ENCODE measurements at regions not wholly inside any gene's neighbourhood (a gene's known extent, or its start where the extent isn't known, plus 50 kb on each side); places are given as distances from the start of the nearest gene placed in this dataset.

GRCh38 chr4:14249226-14249625, 621.7 kb upstream of the BOD1L1 start:
- TF ChIP-seq, protein P1, sequence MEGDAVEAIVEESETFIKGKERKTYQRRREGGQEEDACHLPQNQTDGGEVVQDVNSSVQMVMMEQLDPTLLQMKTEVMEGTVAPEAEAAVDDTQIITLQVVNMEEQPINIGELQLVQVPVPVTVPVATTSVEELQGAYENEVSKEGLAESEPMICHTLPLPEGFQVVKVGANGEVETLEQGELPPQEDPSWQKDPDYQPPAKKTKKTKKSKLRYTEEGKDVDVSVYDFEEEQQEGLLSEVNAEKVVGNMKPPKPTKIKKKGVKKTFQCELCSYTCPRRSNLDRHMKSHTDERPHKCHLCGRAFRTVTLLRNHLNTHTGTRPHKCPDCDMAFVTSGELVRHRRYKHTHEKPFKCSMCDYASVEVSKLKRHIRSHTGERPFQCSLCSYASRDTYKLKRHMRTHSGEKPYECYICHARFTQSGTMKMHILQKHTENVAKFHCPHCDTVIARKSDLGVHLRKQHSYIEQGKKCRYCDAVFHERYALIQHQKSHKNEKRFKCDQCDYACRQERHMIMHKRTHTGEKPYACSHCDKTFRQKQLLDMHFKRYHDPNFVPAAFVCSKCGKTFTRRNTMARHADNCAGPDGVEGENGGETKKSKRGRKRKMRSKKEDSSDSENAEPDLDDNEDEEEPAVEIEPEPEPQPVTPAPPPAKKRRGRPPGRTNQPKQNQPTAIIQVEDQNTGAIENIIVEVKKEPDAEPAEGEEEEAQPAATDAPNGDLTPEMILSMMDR (IDR thresholded peaks at IDR 0.05): no peak
- TF ChIP-seq POLR2A (IDR thresholded peaks at IDR 0.05): no peak
